ENCODE measurements at regions not wholly inside any gene's neighbourhood (a gene's known extent, or its start where the extent isn't known, plus 50 kb on each side); places are given as distances from the start of the nearest gene placed in this dataset.

- TF ChIP-seq CTCF (conservative IDR thresholded peaks at IDR 0.05; ENCODE audit: low read depth, low read length): peak; percentile 63
- TF ChIP-seq EZH2 (IDR thresholded peaks at IDR 0.05; ENCODE audit: low read length, unreplicated experiment): no peak
- no peak for TF ChIP-seq EZH2phosphoT487 (IDR thresholded peaks at IDR 0.05; ENCODE audit: borderline replicate concordance, low read length)
These were observed 605.0 kb upstream of the PKN2 start for GRCh38 chr1:88079036-88079435.

All from PC-3 (cell line).